GM19351 (cell line): ENCODE measurements at regions not wholly inside any gene's neighbourhood (a gene's known extent, or its start where the extent isn't known, plus 50 kb on each side); places are given as distances from the start of the nearest gene placed in this dataset.
"Not testable (repeated sequence)": the region's sequence is repeated elsewhere in the genome, so short reads cannot be mapped to it uniquely, and the experiment has no call there.

Experiments
- ATAC-seq: cut with Tn5 transposase; IDR thresholded peaks from one replicate; pipeline ENCODE4 v1.9.1; 2021; ENCODE audit warnings: mild to moderate bottlenecking, moderate library complexity; ENCODE audit not compliant: unreplicated experiment

DNA sequence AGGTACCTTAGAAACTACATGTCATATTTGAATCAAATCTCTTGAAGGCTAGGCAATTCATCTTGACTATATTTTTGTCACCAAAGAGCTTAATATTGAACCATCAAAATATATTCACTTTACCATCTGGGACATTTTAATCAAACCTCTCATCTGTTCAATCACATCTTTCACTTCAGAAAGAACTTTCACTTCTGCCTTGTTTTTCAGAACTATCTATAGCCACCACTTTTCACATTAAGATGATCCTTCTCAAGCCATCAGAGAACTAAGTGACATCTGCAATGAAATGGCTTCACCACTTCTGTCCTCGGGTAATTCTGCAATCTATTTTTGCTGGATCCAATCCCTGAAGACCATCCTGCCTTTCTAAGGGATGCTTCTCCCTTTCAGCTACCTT is 57.8 kb downstream of the OR2B2 start:
- no peak for ATAC-seq

GRCh38 chr6:27851440-27851839 is 60.8 kb downstream of the OR2B2 start:
- ATAC-seq, result no peak

GRCh38 chr6:27849001-27849400 is 63.2 kb downstream of the OR2B2 start:
- not testable (repeated sequence) for ATAC-seq

DNA sequence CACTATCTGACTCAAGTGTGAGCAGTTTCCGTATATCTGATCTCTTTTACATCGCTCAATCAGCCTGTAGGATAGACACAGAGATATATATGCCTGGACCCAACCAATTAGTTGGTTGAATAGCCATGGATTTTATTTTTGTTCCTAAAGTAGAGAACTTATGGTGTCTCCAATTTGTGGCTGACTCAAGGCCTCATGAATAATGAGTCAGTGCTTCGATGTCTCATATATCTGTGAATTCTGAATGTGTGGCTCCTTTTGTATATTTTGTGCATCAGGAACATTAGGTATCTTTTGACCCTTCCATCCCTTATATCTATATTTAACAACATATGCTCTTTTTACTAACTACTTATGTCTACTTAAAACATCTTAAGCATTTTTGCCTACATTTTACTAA is 64.5 kb downstream of the OR2B2 start:
- ATAC-seq, result no peak

GRCh38 chr6:27840572-27840971 is 71.6 kb downstream of the OR2B2 start:
- no peak for ATAC-seq

DNA sequence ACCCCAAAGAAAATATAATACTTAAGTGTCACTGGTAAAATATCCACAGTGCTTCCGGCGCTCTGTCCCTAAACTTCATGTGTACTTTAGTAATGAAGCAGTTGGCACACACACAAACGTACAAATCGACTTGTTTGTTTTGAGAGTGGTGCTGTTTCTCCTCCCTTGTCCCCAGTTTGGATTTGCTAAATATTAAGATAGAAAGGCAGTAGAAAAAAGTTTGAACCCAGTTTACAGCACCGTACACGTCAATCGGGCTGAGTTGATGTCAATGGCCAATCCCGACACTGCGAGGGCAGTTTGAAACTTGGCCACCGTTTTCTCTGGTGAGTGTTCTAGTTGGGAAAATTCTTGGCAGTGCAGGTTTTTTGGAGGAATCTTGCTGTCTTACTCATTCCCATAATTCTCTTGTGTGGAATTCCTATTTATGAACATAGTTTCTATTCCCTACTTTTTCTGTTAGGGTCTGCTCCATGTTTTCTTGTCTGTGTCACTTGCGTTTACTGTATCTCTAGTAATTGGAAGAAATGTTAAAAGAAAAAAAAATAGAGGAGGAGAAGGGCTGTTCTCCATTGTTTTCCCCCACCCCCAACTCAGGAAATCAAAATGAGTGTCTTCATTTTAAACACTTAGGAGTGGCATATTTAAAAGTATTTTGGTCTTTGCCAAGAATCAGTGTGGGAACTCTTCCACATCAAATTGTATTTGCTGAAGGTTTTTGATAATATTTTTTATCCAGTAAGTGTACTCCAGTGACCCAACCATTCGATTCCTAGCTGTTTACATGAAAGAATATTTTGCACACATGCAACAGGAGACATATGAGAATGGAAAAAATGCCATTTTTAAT is 72.3 kb downstream of the OR2B2 start:
- ATAC-seq, result no peak

DNA sequence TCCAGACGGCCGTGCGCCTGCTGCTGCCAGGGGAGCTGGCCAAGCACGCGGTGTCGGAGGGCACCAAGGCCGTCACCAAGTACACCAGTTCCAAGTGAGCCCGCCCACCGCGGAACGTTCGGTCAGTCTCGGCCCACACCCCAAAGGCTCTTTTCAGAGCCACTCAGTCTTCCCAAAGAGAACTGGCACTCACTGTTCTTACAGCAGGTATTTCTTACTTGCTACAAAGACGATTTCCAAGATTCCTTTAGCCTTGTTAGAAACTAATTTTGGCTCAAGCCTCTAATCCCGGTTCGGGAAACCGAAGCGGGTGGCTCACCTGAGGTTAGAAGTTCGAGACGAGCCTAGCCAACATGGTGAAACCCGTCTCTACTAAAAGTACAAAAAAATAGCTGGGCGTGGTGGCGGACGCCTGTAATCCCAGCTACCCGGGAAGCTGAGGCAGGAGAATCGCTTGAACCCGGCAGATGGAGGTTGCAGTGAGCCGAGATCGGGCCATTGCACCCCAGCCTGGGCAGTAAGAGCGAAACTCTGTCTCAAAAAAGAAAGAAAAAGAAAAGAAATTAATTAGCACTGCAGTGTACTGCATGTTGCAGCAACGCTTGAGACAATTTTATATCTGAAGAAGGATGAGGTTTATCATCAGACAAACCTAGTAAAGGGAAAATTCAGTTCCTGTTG is 73.1 kb downstream of the OR2B2 start:
- ATAC-seq, result no peak

- ATAC-seq, result peak; percentile 59
Observed at GRCh38 chr6:27838058-27838944, 73.9 kb downstream of the OR2B2 start.

- ATAC-seq, result peak; percentile 2
Observed at GRCh38 chr6:27837625-27838057, 74.6 kb downstream of the OR2B2 start.

DNA sequence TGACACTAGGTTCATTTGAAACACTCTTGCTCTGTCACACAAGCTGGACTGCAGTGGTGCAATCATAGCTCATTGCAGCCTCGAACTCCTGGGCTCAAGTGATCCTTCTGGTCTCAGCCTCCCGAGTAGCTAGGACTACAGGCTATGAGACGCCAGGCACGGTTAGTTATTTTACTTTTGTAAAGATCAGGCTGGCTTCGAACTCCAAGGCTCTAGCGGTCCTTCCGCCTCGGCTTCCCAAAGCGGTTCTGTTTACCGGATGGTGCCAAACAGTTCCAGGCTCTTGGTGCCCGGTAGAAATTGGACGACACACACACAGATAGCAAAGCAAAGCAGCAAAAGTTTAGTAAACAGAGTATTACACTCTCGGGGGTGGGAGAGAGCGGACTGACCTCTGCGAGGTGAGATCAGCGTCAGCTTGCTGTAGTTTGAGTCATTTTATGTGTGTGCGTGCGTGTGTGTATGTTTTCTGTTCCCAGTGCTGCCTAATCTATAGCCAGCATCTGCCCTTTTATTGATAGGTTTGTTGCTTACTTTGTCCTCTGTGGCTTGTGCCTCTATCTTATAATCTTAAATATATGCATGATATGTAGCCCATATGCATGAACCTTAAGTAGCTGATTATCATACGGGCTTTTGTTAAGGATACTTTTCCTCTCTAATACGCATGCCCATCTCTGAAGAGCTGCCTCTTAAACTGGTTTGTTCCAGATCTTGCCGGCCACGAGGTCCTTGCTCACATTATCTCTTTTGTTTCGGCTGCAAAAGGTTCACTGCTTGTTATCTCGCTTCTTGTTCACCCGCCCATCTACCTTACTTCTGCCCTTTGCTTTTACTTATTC is 75.2 kb downstream of the OR2B2 start:
- peak; percentile 39 for ATAC-seq

GRCh38 chr6:27836141-27836782 is 75.9 kb downstream of the OR2B2 start:
- ATAC-seq, result no peak

DNA sequence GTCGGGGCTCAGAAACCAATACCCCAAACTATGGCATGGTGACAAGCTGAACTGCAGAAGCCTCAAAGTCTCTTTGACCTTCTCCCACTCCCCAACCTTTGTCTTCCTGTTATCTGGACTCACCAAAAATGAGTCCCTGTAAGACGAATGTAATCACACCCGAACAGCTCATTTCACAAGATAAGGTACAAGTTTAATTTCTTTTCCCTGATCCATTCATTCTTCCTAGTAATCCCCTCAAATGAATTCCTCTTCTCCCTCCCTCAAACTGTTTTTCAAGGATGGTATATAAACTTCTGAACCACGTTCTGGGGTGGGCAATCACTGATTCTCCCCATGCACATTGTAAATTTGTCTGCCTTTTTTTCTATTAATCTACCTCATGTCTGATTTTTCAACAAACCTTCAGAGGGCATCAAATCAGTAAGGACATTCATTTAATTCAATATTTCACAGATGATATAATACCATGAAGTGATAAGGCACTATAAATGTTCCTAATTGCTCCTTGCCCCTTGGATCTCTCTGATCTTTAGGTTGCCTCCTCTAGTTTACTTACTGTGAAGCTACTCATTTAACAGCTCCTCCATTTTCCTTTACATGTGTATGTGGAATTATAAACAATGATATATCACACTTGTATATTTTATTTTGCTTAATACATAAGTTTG is 77.2 kb downstream of the OR2B2 start:
- ATAC-seq, result no peak

GRCh38 chr6:27834384-27834783 is 77.8 kb downstream of the OR2B2 start:
- ATAC-seq, result no peak

GRCh38 chr6:27831434-27832081 is 80.6 kb downstream of the OR2B2 start:
- peak; percentile 78 for ATAC-seq

- ATAC-seq, result peak; percentile 69
Observed at GRCh38 chr6:27830600-27831433, 81.4 kb downstream of the OR2B2 start.

GRCh38 chr6:27830212-27830599 is 82.0 kb downstream of the OR2B2 start:
- ATAC-seq, result no peak

GRCh38 chr6:27829453-27830211 is 82.6 kb downstream of the OR2B2 start:
- ATAC-seq, result no peak
